HepG2 (cell line): ENCODE measurements at regions not wholly inside any gene's neighbourhood (a gene's known extent, or its start where the extent isn't known, plus 50 kb on each side); places are given as distances from the start of the nearest gene placed in this dataset.

Experiments
- ATAC-seq: fragments of 200-7000 bp; cut with Tn5 transposase; 3 replicates; pipeline ENCODE4 v1.9.1; 2020; ENCODE audit warnings: mild to moderate bottlenecking, moderate library complexity
- BruUV-seq: library from RNA; stranded (reverse); fragments of 400-500 nt; replicated peaks from 2 replicates; lab custom pipeline; 2021; lab: Mats Ljungman, UMichigan
- CTCF ChIA-PET: fragments of 300-600 bp; formaldehyde crosslinking; extraction: SDS; loops from one replicate; lab custom pipeline; 2021; ENCODE audit warnings: low total read pairs, inconsistent platforms, low intra/inter-chr PET ratio; lab: Yijun Ruan, JAX
- POLR2A ChIA-PET: fragments of 350-600 bp; sonication (Branson Sonifier 250); formaldehyde crosslinking; loops from one replicate; lab custom pipeline; 2020; ENCODE audit warnings: antibody characterized with exemption, inconsistent platforms; lab: Yijun Ruan, JAX
- DNase-seq: peaks from one replicate; pipeline ENCODE4 v3.0.0-alpha.2; 2015; ENCODE audit warnings: low spot score
- FAIRE-seq: peaks from 3 replicates; lab custom pipeline; 2011; peaks lifted over from hg19 to GRCh38; lab: Jason Lieb, UNC
- H2AFZ ChIP-seq: one replicate; pipeline ENCODE4 v1.6.1; 2011; ENCODE audit warnings: low read length, inconsistent platforms
- H3K27ac ChIP-seq: fragments of 300-600 bp; 3 replicates; pipeline ENCODE4 v1.8.0; 2011; ENCODE audit warnings: mixed run types, mild to moderate bottlenecking, mixed read lengths, low read length, inconsistent platforms; ENCODE audit not compliant: insufficient read depth; ENCODE audit errors: extremely low read length
- H3K27me3 ChIP-seq, 2 experiments: fragments of 200-600 bp in 1 of 2; 2 replicates in 1 of 2; 3 replicates in 1 of 2; pipeline versions ENCODE4 v1.6.0 to v1.8.0; 2011; ENCODE audit warnings: low read length in 2 of 2, mild to moderate bottlenecking in 2 of 2, moderate library complexity in 2 of 2, inconsistent platforms in 1 of 2; ENCODE audit not compliant: insufficient read depth in 2 of 2, control insufficient read depth in 1 of 2
- H3K36me3 ChIP-seq, 2 experiments: fragments of 200-600 bp in 1 of 2; replicated peaks in 1 of 2; 2 replicates in 1 of 2; 3 replicates in 1 of 2; pipeline versions ENCODE4 v1.5.1 to v1.8.0; 2011; ENCODE audit warnings: low read length in 2 of 2, inconsistent platforms in 1 of 2; ENCODE audit not compliant: insufficient read depth in 2 of 2, control insufficient read depth in 1 of 2
- H3K4me1 ChIP-seq: 2 replicates; pipeline ENCODE4 v1.5.1; 2012; ENCODE audit warnings: low read length, inconsistent platforms; ENCODE audit not compliant: insufficient read depth
- H3K4me2 ChIP-seq: 2 replicates; pipeline ENCODE4 v1.6.0; 2011; ENCODE audit warnings: low read depth, low read length, inconsistent platforms
- H3K4me3 ChIP-seq, 3 experiments: fragments of 200-600 bp in 1 of 3; sonication (generic), shearing (Covaris generic) in 1 of 3; replicated peaks in 1 of 3; 2 replicates each; pipeline ENCODE4 v1.5.1; 2011 to 2016; ENCODE audit warnings: low read length in 3 of 3, inconsistent platforms in 2 of 3, low read depth in 2 of 3, mild to moderate bottlenecking in 2 of 3, control low read depth in 1 of 3, mixed read lengths in 1 of 3; ENCODE audit not compliant: insufficient read depth in 1 of 3
- H3K79me2 ChIP-seq: one replicate; pipeline ENCODE4 v1.6.1; 2011; ENCODE audit warnings: low read length, inconsistent platforms; ENCODE audit not compliant: insufficient read depth
- H3K9ac ChIP-seq: 2 replicates; pipeline ENCODE4 v1.6.0; 2011; ENCODE audit warnings: mild to moderate bottlenecking, low read depth, low read length, inconsistent platforms; ENCODE audit not compliant: insufficient read depth
- H3K9me3 ChIP-seq: 2 replicates; pipeline ENCODE4 v1.5.1; 2012; ENCODE audit warnings: mild to moderate bottlenecking, low read length
- H4K20me1 ChIP-seq: 2 replicates; pipeline ENCODE4 v1.6.0; 2011; ENCODE audit warnings: inconsistent platforms, mild to moderate bottlenecking, low read length, moderate library complexity; ENCODE audit not compliant: insufficient read depth
- ATF7 ChIP-seq, 2 experiments: fragments of 450-650 bp in 1 of 2; sonication (generic) in 1 of 2; formaldehyde crosslinking in 1 of 2; IDR thresholded peaks; 2 replicates each; pipeline versions ENCODE4 v1.4.0 to v1.6.1; 2016 to 2020; ENCODE audit warnings: antibody characterized with exemption in 1 of 2, mild to moderate bottlenecking in 1 of 2, missing genetic modification reagents in 1 of 2
- CENPT ChIP-seq: sonication (generic); formaldehyde crosslinking; IDR thresholded peaks from 2 replicates; pipeline ENCODE4 v1.8.0; 2022; ENCODE audit warnings: low read depth, mild to moderate bottlenecking, moderate library complexity, missing genetic modification reagents
- HDAC2 ChIP-seq: sonication (generic); formaldehyde crosslinking; IDR thresholded peaks from 2 replicates; pipeline ENCODE4 v1.4.0; 2020; ENCODE audit warnings: missing genetic modification reagents
- LCORL ChIP-seq, 2 experiments: fragments of 450-650 bp in 1 of 2; sonication (generic) in 1 of 2; formaldehyde crosslinking in 1 of 2; IDR thresholded peaks; 2 replicates each; pipeline versions ENCODE4 v1.5.0 to v1.6.1; 2017 to 2020; ENCODE audit warnings: antibody characterized with exemption in 1 of 2, missing genetic modification reagents in 1 of 2
- ZNF382 ChIP-seq: sonication (generic); formaldehyde crosslinking; IDR thresholded peaks from 2 replicates; pipeline ENCODE4 v1.5.0; 2020; ENCODE audit warnings: missing genetic modification reagents, mild to moderate bottlenecking, borderline replicate concordance
- WGBS: methylation state at CpG from one replicate; pipeline ENCODE4 v1.1.6; 2017; ENCODE audit warnings: low lambda C conversion rate; 5-methylcytosine and 5-hydroxymethylcytosine counted together
- in situ Hi-C: cut with HindIII; loops from 2 replicates; pipeline ENCODE4 v1.10.0; 2017; ENCODE audit warnings: low pct_unique_long_range_greater_than_20kb; ENCODE audit not compliant: extremely low pct_ligation_motif_present
- intact Hi-C: fragments of 100-400 bp; cut with micrococcal nuclease; formaldehyde crosslinking; loops from one replicate; pipeline ENCODE4 v1.10.0; 2022; ENCODE audit not compliant: unreplicated experiment

DNA sequence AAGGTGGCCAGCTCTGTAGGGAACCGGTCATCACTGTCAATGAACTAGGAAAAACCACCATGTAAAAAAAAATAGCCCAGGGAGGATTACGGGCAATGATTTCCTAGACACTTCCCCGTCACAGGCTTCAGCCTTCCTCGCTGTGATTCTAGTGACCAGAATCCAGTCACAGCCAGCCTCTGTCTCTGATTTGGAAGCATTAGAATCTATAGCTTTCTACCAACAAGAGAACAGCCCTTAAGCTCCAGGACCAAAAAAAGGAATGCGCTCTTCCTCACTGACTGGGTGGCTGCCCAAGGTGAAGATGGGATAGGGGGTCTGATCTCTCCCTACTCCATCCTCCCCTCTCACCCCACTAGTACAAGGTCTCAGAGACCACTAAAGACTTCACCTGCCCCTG, 67.2 kb downstream of the TEX35 start:
- Histone ChIP-seq H3K4me1 (no peaks in the 10 kb centered on the region), H2AFZ (no peak overlapping the region), H4K20me1 (no peaks in the 10 kb centered on the region), H3K9ac (no peak overlapping the region), H3K4me2 (no peak overlapping the region), H3K4me3 (no peak overlapping the region), H3K36me3 (no peaks in the 10 kb centered on the region), H3K27ac (no peak overlapping the region), H3K79me2 (no peaks in the 10 kb centered on the region), H3K9me3 (no peaks in the 10 kb centered on the region), H3K27me3 (no peaks in the 10 kb centered on the region)
- WGBS, result 82% methylated on average over 5 of the region's 5 CpGs
- ATAC-seq (no peak), FAIRE-seq (no peak), DNase-seq (no peak)
- intact Hi-C loops, result no loop called here
- TF ChIP-seq ZNF382 (CRISPR knock-in tag) (no peak), HDAC2 (CRISPR knock-in tag) (no peak)
- in situ Hi-C loops, result no loop called here
- BruUV-seq, result no TSS peak
- ChIA-PET CTCF (no interaction called here), POLR2A (no interaction called here)

- no peak for ATAC-seq
- FAIRE-seq, result no peak
Observed at GRCh38 chr1:178580876-178581275, 68.0 kb downstream of the TEX35 start.

More at GRCh38 chr1:178580876-178581275, 68.0 kb downstream of the TEX35 start:
- Histone ChIP-seq H3K4me2 (no peak overlapping the region), H3K9me3 (no peaks in the 10 kb centered on the region), H3K36me3 (no peaks in the 10 kb centered on the region), H3K79me2 (no peaks in the 10 kb centered on the region), H3K27me3 (no peaks in the 10 kb centered on the region), H3K27ac (no peak overlapping the region), H3K4me1 (no peaks in the 10 kb centered on the region), H2AFZ (no peak overlapping the region), H4K20me1 (no peaks in the 10 kb centered on the region), H3K9ac (no peak overlapping the region), H3K4me3 (no peak overlapping the region)
- BruUV-seq, result no TSS peak
- ChIA-PET POLR2A (no interaction called here), CTCF (no interaction called here)
- in situ Hi-C loops (no loop called here), intact Hi-C loops (no loop called here)
- 63% methylated on average over 5 of the region's 5 CpGs for WGBS
- DNase-seq, result no peak
- TF ChIP-seq LCORL (IDR thresholded peaks at IDR 0.05), result peak; percentile 63; the same call in 1 of the 2 replicates
- no peak for TF ChIP-seq LCORL (CRISPR knock-in tag; IDR thresholded peaks at IDR 0.05)
- no peak for TF ChIP-seq CENPT (CRISPR knock-in tag)
- no peak for TF ChIP-seq ATF7 (IDR thresholded peaks at IDR 0.05)
- TF ChIP-seq ATF7 (CRISPR knock-in tag; IDR thresholded peaks at IDR 0.05), result no peak
